Mammary epithelial cell (primary cell): ENCODE measurements at regions not wholly inside any gene's neighbourhood (a gene's known extent, or its start where the extent isn't known, plus 50 kb on each side); places are given as distances from the start of the nearest gene placed in this dataset.

ENCODE experiments used
- EZH2 ChIP-seq: IDR thresholded peaks from 2 replicates; pipeline ENCODE4 v1.6.1; 2012; ENCODE audit warnings: low read length, inconsistent platforms, borderline replicate concordance
- TF ChIP-seq, protein P1 (sequence below), 2 donors: IDR thresholded peaks in 1 of 2; conservative IDR thresholded peaks in 1 of 2; 2 replicates each; pipeline ENCODE4 v1.5.1; 2011 to 2012; ENCODE audit warnings: inconsistent platforms in 2 of 2, low read length in 2 of 2, mild to moderate bottlenecking in 2 of 2, control low read depth in 1 of 2, low read depth in 1 of 2; ENCODE audit not compliant: insufficient read depth in 1 of 2; ENCODE audit errors: extremely low read depth in 1 of 2

DNA sequence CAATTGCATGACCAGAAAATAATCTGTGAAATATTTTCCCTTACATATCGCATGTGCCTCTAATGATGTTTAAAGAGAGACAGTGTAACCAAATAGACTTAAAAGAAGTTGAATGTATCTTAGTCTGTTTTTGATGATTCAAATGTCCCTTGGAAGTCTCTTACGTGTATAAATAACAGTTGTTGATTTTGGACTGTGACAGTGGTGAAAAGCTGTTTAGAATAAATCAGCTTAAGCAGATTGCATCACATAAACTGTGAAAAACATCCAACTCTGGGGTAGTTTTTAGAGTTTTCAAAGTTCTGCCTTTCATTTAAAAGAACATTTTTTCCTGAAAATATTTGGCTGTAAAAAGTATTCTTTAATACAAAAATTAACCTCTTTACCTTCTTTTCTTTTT, 301.1 kb downstream of the PRR16 start:
- TF ChIP-seq, protein P1, sequence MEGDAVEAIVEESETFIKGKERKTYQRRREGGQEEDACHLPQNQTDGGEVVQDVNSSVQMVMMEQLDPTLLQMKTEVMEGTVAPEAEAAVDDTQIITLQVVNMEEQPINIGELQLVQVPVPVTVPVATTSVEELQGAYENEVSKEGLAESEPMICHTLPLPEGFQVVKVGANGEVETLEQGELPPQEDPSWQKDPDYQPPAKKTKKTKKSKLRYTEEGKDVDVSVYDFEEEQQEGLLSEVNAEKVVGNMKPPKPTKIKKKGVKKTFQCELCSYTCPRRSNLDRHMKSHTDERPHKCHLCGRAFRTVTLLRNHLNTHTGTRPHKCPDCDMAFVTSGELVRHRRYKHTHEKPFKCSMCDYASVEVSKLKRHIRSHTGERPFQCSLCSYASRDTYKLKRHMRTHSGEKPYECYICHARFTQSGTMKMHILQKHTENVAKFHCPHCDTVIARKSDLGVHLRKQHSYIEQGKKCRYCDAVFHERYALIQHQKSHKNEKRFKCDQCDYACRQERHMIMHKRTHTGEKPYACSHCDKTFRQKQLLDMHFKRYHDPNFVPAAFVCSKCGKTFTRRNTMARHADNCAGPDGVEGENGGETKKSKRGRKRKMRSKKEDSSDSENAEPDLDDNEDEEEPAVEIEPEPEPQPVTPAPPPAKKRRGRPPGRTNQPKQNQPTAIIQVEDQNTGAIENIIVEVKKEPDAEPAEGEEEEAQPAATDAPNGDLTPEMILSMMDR (conservative IDR thresholded peaks at IDR 0.05 in 1 of 2, IDR thresholded peaks at IDR 0.05 in 1 of 2; ENCODE audit: extremely low read depth in 1 of 2, insufficient read depth in 1 of 2, low read depth in 1 of 2, low read length in 2 of 2): no peak
- no peak for TF ChIP-seq EZH2
